NCI-H526 (cell line): ENCODE measurements at regions not wholly inside any gene's neighbourhood (a gene's known extent, or its start where the extent isn't known, plus 50 kb on each side); places are given as distances from the start of the nearest gene placed in this dataset.
"Not testable (repeated sequence)": the region's sequence is repeated elsewhere in the genome, so short reads cannot be mapped to it uniquely, and the experiment has no call there.

Source experiments
- DNase-seq, 2 experiments: peaks; one replicate each; lab custom pipeline; 2025; lab: John Stamatoyannopoulos, UW

- peak; percentile 47 to 77 for DNase-seq
These were observed 694.1 kb downstream of the ANKRD7 start for GRCh38 chr7:118918556-118918955.

- DNase-seq = no peak
These were observed 714.3 kb downstream of the ANKRD7 start for GRCh38 chr7:118938845-118939244.

GRCh38 chr7:118944271-118944670, 719.8 kb downstream of the ANKRD7 start:
- DNase-seq = no peak

GRCh38 chr7:118945911-118946682, 721.6 kb downstream of the ANKRD7 start:
- no peak for DNase-seq

GRCh38 chr7:118948508-118948907, 724.0 kb downstream of the ANKRD7 start:
- no peak for DNase-seq

- no peak for DNase-seq
These were observed 724.5 kb downstream of the ANKRD7 start for GRCh38 chr7:118949031-118949430.

- not testable (repeated sequence) for DNase-seq
These were observed 731.8 kb downstream of the ANKRD7 start for GRCh38 chr7:118956285-118956684.

GRCh38 chr7:118969370-118969769, 744.9 kb downstream of the ANKRD7 start:
- no peak for DNase-seq

GRCh38 chr7:118971706-118972105, 747.2 kb downstream of the ANKRD7 start:
- no peak for DNase-seq

- no peak for DNase-seq
These were observed 750.3 kb downstream of the ANKRD7 start for GRCh38 chr7:118974836-118975235.

GRCh38 chr7:118995350-118995749, 770.8 kb downstream of the ANKRD7 start:
- no peak for DNase-seq

GRCh38 chr7:119007236-119007635, 782.7 kb downstream of the ANKRD7 start:
- DNase-seq = no peak

GRCh38 chr7:119010635-119011034, 786.1 kb downstream of the ANKRD7 start:
- DNase-seq = no peak

- no peak for DNase-seq
These were observed 801.9 kb downstream of the ANKRD7 start for GRCh38 chr7:119026391-119026790.

GRCh38 chr7:119028736-119029135, 804.2 kb downstream of the ANKRD7 start:
- no peak for DNase-seq

GRCh38 chr7:119032136-119032535, 807.6 kb downstream of the ANKRD7 start:
- DNase-seq = not testable (repeated sequence)

GRCh38 chr7:119033641-119034040, 809.1 kb downstream of the ANKRD7 start:
- DNase-seq = no peak

- no peak for DNase-seq
These were observed 813.4 kb downstream of the ANKRD7 start for GRCh38 chr7:119037941-119038340.

GRCh38 chr7:119046068-119046467, 821.6 kb downstream of the ANKRD7 start:
- no peak for DNase-seq

GRCh38 chr7:119065966-119066365, 841.5 kb downstream of the ANKRD7 start:
- DNase-seq = no peak

- no peak for DNase-seq
These were observed 861.5 kb downstream of the ANKRD7 start for GRCh38 chr7:119086026-119086425.

- no peak for DNase-seq
These were observed 866.3 kb downstream of the ANKRD7 start for GRCh38 chr7:119090851-119091250.

- DNase-seq = no peak
These were observed 872.2 kb downstream of the ANKRD7 start for GRCh38 chr7:119096683-119097082.

- DNase-seq = peak; percentile 89 to 97
These were observed 876.2 kb downstream of the ANKRD7 start for GRCh38 chr7:119100611-119101258.
